IMR-90 (cell line): ENCODE measurements at regions not wholly inside any gene's neighbourhood (a gene's known extent, or its start where the extent isn't known, plus 50 kb on each side); places are given as distances from the start of the nearest gene placed in this dataset.

ENCODE experiments used
- ATAC-seq: fragments of 200-7000 bp; cut with Tn5 transposase; 2 replicates; pipeline ENCODE4 v1.9.1; 2020; ENCODE audit warnings: low read depth, mild to moderate bottlenecking, moderate library complexity
- BruUV-seq: library from RNA; stranded (reverse); fragments of 400-500 nt; replicated peaks from 2 replicates; lab custom pipeline; 2021; lab: Mats Ljungman, UMichigan
- CTCF ChIA-PET: fragments of 300-600 bp; formaldehyde crosslinking; extraction: SDS; loops from one replicate; lab custom pipeline; 2021; ENCODE audit warnings: antibody characterized with exemption; lab: Yijun Ruan, JAX
- POLR2A ChIA-PET: fragments of 300-600 bp; sonication (Branson Sonifier 250); formaldehyde crosslinking; loops from one replicate; lab custom pipeline; 2022; ENCODE audit warnings: antibody characterized with exemption; ENCODE audit not compliant: unreplicated experiment; lab: Charles Lee
- DNase-seq: peaks from one replicate; pipeline ENCODE4 v3.0.0; 2013
- H2AFZ ChIP-seq: replicated peaks from 2 replicates; pipeline ENCODE3; 2013; ENCODE audit warnings: low read length, mild to moderate bottlenecking; ENCODE audit not compliant: poor library complexity
- H2AK5ac ChIP-seq: 2 replicates; pipeline ENCODE4 v1.6.1; 2013; ENCODE audit warnings: low read depth, low read length, inconsistent platforms
- H2AK9ac ChIP-seq: replicated peaks from 2 replicates; pipeline ENCODE3; 2013; ENCODE audit warnings: mild to moderate bottlenecking, low read depth, low read length, moderate library complexity; ENCODE audit not compliant: poor library complexity
- H2BK120ac ChIP-seq: 2 replicates; pipeline ENCODE4 v1.6.1; 2013; ENCODE audit warnings: low read depth, low read length, inconsistent platforms
- H2BK15ac ChIP-seq: 3 replicates; pipeline ENCODE4 v1.6.1; 2013; ENCODE audit warnings: low read depth, low read length, inconsistent platforms
- H2BK20ac ChIP-seq: 2 replicates; pipeline ENCODE4 v1.6.1; 2013; ENCODE audit warnings: low read depth, mild to moderate bottlenecking, inconsistent platforms, low read length, moderate library complexity
- H2BK5ac ChIP-seq: 2 replicates; pipeline ENCODE4 v1.6.1; 2013; ENCODE audit warnings: mild to moderate bottlenecking, low read depth, low read length, inconsistent platforms; ENCODE audit not compliant: poor library complexity, severe bottlenecking
- H3K14ac ChIP-seq: replicated peaks from 2 replicates; pipeline ENCODE4 v1.6.1; 2013; ENCODE audit warnings: low read depth, low read length, inconsistent platforms
- H3K18ac ChIP-seq: 2 replicates; pipeline ENCODE4 v1.6.1; 2013; ENCODE audit warnings: low read depth, low read length, control low read depth
- H3K23ac ChIP-seq: 2 replicates; pipeline ENCODE4 v1.6.1; 2013; ENCODE audit warnings: low read depth, low read length, inconsistent platforms
- H3K27ac ChIP-seq: 2 replicates; pipeline ENCODE4 v1.5.1; 2013; ENCODE audit warnings: mild to moderate bottlenecking, control low read depth, low read length; ENCODE audit not compliant: insufficient read depth
- H3K27me3 ChIP-seq: 2 replicates; pipeline ENCODE4 v1.6.1; 2013; ENCODE audit warnings: low read length; ENCODE audit not compliant: control insufficient read depth, insufficient read depth
- H3K36me3 ChIP-seq: 2 replicates; pipeline ENCODE4 v1.6.1; 2013; ENCODE audit warnings: low read length, mixed read lengths; ENCODE audit not compliant: control insufficient read depth, insufficient read depth
- H3K4ac ChIP-seq: 2 replicates; pipeline ENCODE4 v1.6.1; 2013; ENCODE audit warnings: low read depth, low read length, inconsistent platforms
- H3K4me1 ChIP-seq: 2 replicates; pipeline ENCODE4 v1.6.1; 2013; ENCODE audit warnings: low read length, mixed read lengths; ENCODE audit not compliant: control insufficient read depth, insufficient read depth
- H3K4me2 ChIP-seq: 2 replicates; pipeline ENCODE4 v1.6.1; 2013; ENCODE audit warnings: low read depth, mild to moderate bottlenecking, control low read depth, low read length, moderate library complexity
- H3K4me3 ChIP-seq: 2 replicates; pipeline ENCODE4 v1.5.1; 2013; ENCODE audit warnings: low read depth, mild to moderate bottlenecking, control low read depth, low read length, moderate library complexity; ENCODE audit not compliant: insufficient read depth
- H3K56ac ChIP-seq: 2 replicates; pipeline ENCODE4 v1.6.1; 2013; ENCODE audit warnings: low read length, inconsistent platforms; ENCODE audit not compliant: insufficient read depth; ENCODE audit errors: extremely low read depth
- H3K79me1 ChIP-seq, 2 experiments: 2 replicates each; pipeline ENCODE4 v1.6.1; 2013; ENCODE audit warnings: low read length in 2 of 2, inconsistent platforms in 1 of 2, low read depth in 1 of 2
- H3K9ac ChIP-seq: 2 replicates; pipeline ENCODE4 v1.6.1; 2013; ENCODE audit warnings: low read depth, low read length, control low read depth
- H3K9me1 ChIP-seq: 2 replicates; pipeline ENCODE4 v1.6.1; 2013; ENCODE audit warnings: low read length, inconsistent platforms; ENCODE audit not compliant: insufficient read depth
- H3K9me3 ChIP-seq: 2 replicates; pipeline ENCODE4 v1.6.1; 2013; ENCODE audit warnings: low read length; ENCODE audit not compliant: control insufficient read depth, insufficient read depth
- H4K20me1 ChIP-seq: 2 replicates; pipeline ENCODE4 v1.6.1; 2013; ENCODE audit warnings: low read length, inconsistent platforms; ENCODE audit not compliant: insufficient read depth
- H4K5ac ChIP-seq: 2 replicates; pipeline ENCODE4 v1.6.1; 2013; ENCODE audit warnings: mild to moderate bottlenecking, low read depth, low read length, control low read depth
- H4K8ac ChIP-seq, 2 experiments: 2 replicates each; pipeline ENCODE4 v1.6.1; 2013; ENCODE audit warnings: low read depth in 2 of 2, low read length in 2 of 2, control low read depth in 1 of 2, inconsistent platforms in 1 of 2
- H4K91ac ChIP-seq: 2 replicates; pipeline ENCODE4 v1.6.1; 2013; ENCODE audit warnings: low read depth, low read length, inconsistent platforms; ENCODE audit not compliant: insufficient read depth
- BHLHE40 ChIP-seq: fragments of 150-350 bp; IDR thresholded peaks from 2 replicates; pipeline ENCODE4 v1.6.1; 2016; ENCODE audit warnings: mild to moderate bottlenecking, low read depth, low read length
- CEBPB ChIP-seq: IDR thresholded peaks from 2 replicates; pipeline ENCODE4 v1.6.1; 2012; ENCODE audit warnings: low read depth, low read length, improper control_type of control experiment
- CHD1 ChIP-seq: IDR thresholded peaks from 2 replicates; pipeline ENCODE4 v1.6.1; 2012; ENCODE audit warnings: low read depth, low read length, improper control_type of control experiment
- CTCF ChIP-seq: conservative IDR thresholded peaks from 2 replicates; pipeline ENCODE4 v1.5.1; 2012; ENCODE audit warnings: mild to moderate bottlenecking, low read depth, low read length, improper control_type of control experiment
- ELK1 ChIP-seq: fragments of 150-350 bp; IDR thresholded peaks from 2 replicates; pipeline ENCODE4 v1.6.1; 2016; ENCODE audit warnings: low read depth, mild to moderate bottlenecking, low read length, moderate library complexity, borderline replicate concordance
- FOS ChIP-seq: fragments of 150-350 bp; IDR thresholded peaks from 2 replicates; pipeline ENCODE4 v1.6.1; 2016; ENCODE audit warnings: low read depth, low read length
- MAFK ChIP-seq: IDR thresholded peaks from 2 replicates; pipeline ENCODE4 v1.6.1; 2012; ENCODE audit warnings: low read depth, low read length, improper control_type of control experiment
- MAZ ChIP-seq: IDR thresholded peaks from 2 replicates; pipeline ENCODE4 v1.6.1; 2012; ENCODE audit warnings: low read depth, mild to moderate bottlenecking, low read length, improper control_type of control experiment, moderate library complexity, borderline replicate concordance
- MXI1 ChIP-seq: IDR thresholded peaks from 2 replicates; pipeline ENCODE4 v1.6.1; 2012; ENCODE audit warnings: low read depth, mild to moderate bottlenecking, low read length, moderate library complexity, borderline replicate concordance
- NFE2L2 ChIP-seq: fragments of 150-350 bp; IDR thresholded peaks from 2 replicates; pipeline ENCODE4 v1.6.1; 2016; ENCODE audit warnings: low read depth, mild to moderate bottlenecking, low read length
- POLR2A ChIP-seq: IDR thresholded peaks from 2 replicates; pipeline ENCODE4 v1.6.1; 2012; ENCODE audit warnings: mild to moderate bottlenecking, low read depth, low read length
- RAD21 ChIP-seq: IDR thresholded peaks from 2 replicates; pipeline ENCODE4 v1.6.1; 2012; ENCODE audit warnings: low read length, improper control_type of control experiment
- RCOR1 ChIP-seq: IDR thresholded peaks from 2 replicates; pipeline ENCODE4 v1.6.1; 2012; ENCODE audit warnings: mild to moderate bottlenecking, low read length, improper control_type of control experiment; ENCODE audit not compliant: insufficient replicate concordance
- RFX5 ChIP-seq: IDR thresholded peaks from 2 replicates; pipeline ENCODE4 v1.8.0; 2012; ENCODE audit warnings: low read depth, mild to moderate bottlenecking, low read length, moderate library complexity
- SMC3 ChIP-seq: fragments of 150-350 bp; IDR thresholded peaks from 2 replicates; pipeline ENCODE4 v1.6.1; 2016; ENCODE audit warnings: low read depth, mild to moderate bottlenecking, antibody characterized with exemption, low read length, moderate library complexity
- USF2 ChIP-seq: fragments of 150-350 bp; IDR thresholded peaks from 2 replicates; pipeline ENCODE4 v1.6.1; 2017; ENCODE audit warnings: mild to moderate bottlenecking, antibody characterized with exemption, low read length, low read depth
- dilution Hi-C: fragments of 300-500 bp; cut with HindIII; formaldehyde crosslinking; loops from one replicate; pipeline ENCODE4 v1.14.3; 2018; ENCODE audit warnings: low sequenced_read_pairs; ENCODE audit not compliant: unreplicated experiment
- in situ Hi-C: fragments of 300-500 bp; cut with MboI; formaldehyde crosslinking; loops from 3 replicates; pipeline ENCODE4 v1.14.3; 2019; ENCODE audit warnings: low sequenced_read_pairs, inconsistent platforms, mixed read lengths
- intact Hi-C: fragments of 100-400 bp; cut with micrococcal nuclease; formaldehyde crosslinking; loops from 2 replicates; pipeline ENCODE4 v1.10.0; 2022

- no peak overlapping the region for H2AK5ac ChIP-seq
- no peak overlapping the region for H4K8ac ChIP-seq
- no peak overlapping the region for H2AK9ac ChIP-seq
- H3K56ac ChIP-seq: no peak overlapping the region
- dilution Hi-C loops (no loop called here), in situ Hi-C loops (no loop called here), intact Hi-C loops (no loop called here)
- no peak overlapping the region for H3K27ac ChIP-seq
- H3K9me1 ChIP-seq: no peaks in the 10 kb centered on the region
- H3K23ac ChIP-seq: no peak overlapping the region
- H3K4me1 ChIP-seq: no peaks in the 10 kb centered on the region
- no peak overlapping the region for H4K91ac ChIP-seq
- no peaks in the 10 kb centered on the region for H3K27me3 ChIP-seq
- ChIA-PET CTCF (no interaction called here), POLR2A (no interaction called here)
- no peak overlapping the region for H3K4me2 ChIP-seq
- no peak overlapping the region for H3K4ac ChIP-seq
- no peak overlapping the region for H2BK120ac ChIP-seq
- H3K4me3 ChIP-seq: no peak overlapping the region
- no peak overlapping the region for H3K9ac ChIP-seq
- H2BK5ac ChIP-seq: no peak overlapping the region
- ATAC-seq (no peak), DNase-seq (no peak)
- no peak overlapping the region for H3K18ac ChIP-seq
- H3K9me3 ChIP-seq: no peaks in the 10 kb centered on the region
- H3K79me1 ChIP-seq: no peaks in the 10 kb centered on the region
- H3K14ac ChIP-seq: no peak overlapping the region
- TF ChIP-seq MXI1 (no peak), CHD1 (no peak), NFE2L2 (no peak), MAFK (no peak), ELK1 (no peak), CTCF (no peak), BHLHE40 (no peak), RAD21 (no peak), CEBPB (no peak), FOS (no peak), MAZ (no peak), RFX5 (no peak), POLR2A (no peak), USF2 (no peak), SMC3 (no peak), RCOR1 (no peak)
- H4K5ac ChIP-seq: no peak overlapping the region
- H4K20me1 ChIP-seq: no peaks in the 10 kb centered on the region
- no peaks in the 10 kb centered on the region for H3K36me3 ChIP-seq
- H2AFZ ChIP-seq: no peak overlapping the region
- BruUV-seq: no TSS peak
- no peak overlapping the region for H2BK20ac ChIP-seq
- H2BK15ac ChIP-seq: no peak overlapping the region
These were observed 668.1 kb upstream of the CPEB2 start for GRCh38 chr4:14334166-14334565.
